IMR-90 (cell line): ENCODE measurements at regions not wholly inside any gene's neighbourhood (a gene's known extent, or its start where the extent isn't known, plus 50 kb on each side); places are given as distances from the start of the nearest gene placed in this dataset.

Experiments used
- ATAC-seq: fragments of 200-7000 bp; cut with Tn5 transposase; 2 replicates; pipeline ENCODE4 v1.9.1; 2020; ENCODE audit warnings: low read depth, mild to moderate bottlenecking, moderate library complexity
- BruUV-seq: library from RNA; stranded (reverse); fragments of 400-500 nt; replicated peaks from 2 replicates; lab custom pipeline; 2021; lab: Mats Ljungman, UMichigan
- CTCF ChIA-PET: fragments of 300-600 bp; formaldehyde crosslinking; extraction: SDS; loops from one replicate; lab custom pipeline; 2021; ENCODE audit warnings: antibody characterized with exemption; lab: Yijun Ruan, JAX
- POLR2A ChIA-PET: fragments of 300-600 bp; sonication (Branson Sonifier 250); formaldehyde crosslinking; loops from one replicate; lab custom pipeline; 2022; ENCODE audit warnings: antibody characterized with exemption; ENCODE audit not compliant: unreplicated experiment; lab: Charles Lee
- DNase-seq: peaks from one replicate; pipeline ENCODE4 v3.0.0; 2013
- H2AFZ ChIP-seq: replicated peaks from 2 replicates; pipeline ENCODE3; 2013; ENCODE audit warnings: low read length, mild to moderate bottlenecking; ENCODE audit not compliant: poor library complexity
- H2AK5ac ChIP-seq: 2 replicates; pipeline ENCODE4 v1.6.1; 2013; ENCODE audit warnings: low read depth, low read length, inconsistent platforms
- H2AK9ac ChIP-seq: replicated peaks from 2 replicates; pipeline ENCODE3; 2013; ENCODE audit warnings: mild to moderate bottlenecking, low read depth, low read length, moderate library complexity; ENCODE audit not compliant: poor library complexity
- H2BK120ac ChIP-seq: 2 replicates; pipeline ENCODE4 v1.6.1; 2013; ENCODE audit warnings: low read depth, low read length, inconsistent platforms
- H2BK15ac ChIP-seq: 3 replicates; pipeline ENCODE4 v1.6.1; 2013; ENCODE audit warnings: low read depth, low read length, inconsistent platforms
- H2BK20ac ChIP-seq: 2 replicates; pipeline ENCODE4 v1.6.1; 2013; ENCODE audit warnings: low read depth, mild to moderate bottlenecking, inconsistent platforms, low read length, moderate library complexity
- H2BK5ac ChIP-seq: 2 replicates; pipeline ENCODE4 v1.6.1; 2013; ENCODE audit warnings: mild to moderate bottlenecking, low read depth, low read length, inconsistent platforms; ENCODE audit not compliant: poor library complexity, severe bottlenecking
- H3K14ac ChIP-seq: replicated peaks from 2 replicates; pipeline ENCODE4 v1.6.1; 2013; ENCODE audit warnings: low read depth, low read length, inconsistent platforms
- H3K18ac ChIP-seq: 2 replicates; pipeline ENCODE4 v1.6.1; 2013; ENCODE audit warnings: low read depth, low read length, control low read depth
- H3K23ac ChIP-seq: 2 replicates; pipeline ENCODE4 v1.6.1; 2013; ENCODE audit warnings: low read depth, low read length, inconsistent platforms
- H3K27ac ChIP-seq: 2 replicates; pipeline ENCODE4 v1.5.1; 2013; ENCODE audit warnings: mild to moderate bottlenecking, control low read depth, low read length; ENCODE audit not compliant: insufficient read depth
- H3K27me3 ChIP-seq: 2 replicates; pipeline ENCODE4 v1.6.1; 2013; ENCODE audit warnings: low read length; ENCODE audit not compliant: control insufficient read depth, insufficient read depth
- H3K36me3 ChIP-seq: 2 replicates; pipeline ENCODE4 v1.6.1; 2013; ENCODE audit warnings: low read length, mixed read lengths; ENCODE audit not compliant: control insufficient read depth, insufficient read depth
- H3K4ac ChIP-seq: 2 replicates; pipeline ENCODE4 v1.6.1; 2013; ENCODE audit warnings: low read depth, low read length, inconsistent platforms
- H3K4me1 ChIP-seq: 2 replicates; pipeline ENCODE4 v1.6.1; 2013; ENCODE audit warnings: low read length, mixed read lengths; ENCODE audit not compliant: control insufficient read depth, insufficient read depth
- H3K4me2 ChIP-seq: 2 replicates; pipeline ENCODE4 v1.6.1; 2013; ENCODE audit warnings: low read depth, mild to moderate bottlenecking, control low read depth, low read length, moderate library complexity
- H3K4me3 ChIP-seq: 2 replicates; pipeline ENCODE4 v1.5.1; 2013; ENCODE audit warnings: low read depth, mild to moderate bottlenecking, control low read depth, low read length, moderate library complexity; ENCODE audit not compliant: insufficient read depth
- H3K56ac ChIP-seq: 2 replicates; pipeline ENCODE4 v1.6.1; 2013; ENCODE audit warnings: low read length, inconsistent platforms; ENCODE audit not compliant: insufficient read depth; ENCODE audit errors: extremely low read depth
- H3K79me1 ChIP-seq, 2 experiments: 2 replicates each; pipeline ENCODE4 v1.6.1; 2013; ENCODE audit warnings: low read length in 2 of 2, inconsistent platforms in 1 of 2, low read depth in 1 of 2
- H3K9ac ChIP-seq: 2 replicates; pipeline ENCODE4 v1.6.1; 2013; ENCODE audit warnings: low read depth, low read length, control low read depth
- H3K9me1 ChIP-seq: 2 replicates; pipeline ENCODE4 v1.6.1; 2013; ENCODE audit warnings: low read length, inconsistent platforms; ENCODE audit not compliant: insufficient read depth
- H3K9me3 ChIP-seq: 2 replicates; pipeline ENCODE4 v1.6.1; 2013; ENCODE audit warnings: low read length; ENCODE audit not compliant: control insufficient read depth, insufficient read depth
- H4K20me1 ChIP-seq: 2 replicates; pipeline ENCODE4 v1.6.1; 2013; ENCODE audit warnings: low read length, inconsistent platforms; ENCODE audit not compliant: insufficient read depth
- H4K5ac ChIP-seq: 2 replicates; pipeline ENCODE4 v1.6.1; 2013; ENCODE audit warnings: mild to moderate bottlenecking, low read depth, low read length, control low read depth
- H4K8ac ChIP-seq, 2 experiments: 2 replicates each; pipeline ENCODE4 v1.6.1; 2013; ENCODE audit warnings: low read depth in 2 of 2, low read length in 2 of 2, control low read depth in 1 of 2, inconsistent platforms in 1 of 2
- H4K91ac ChIP-seq: 2 replicates; pipeline ENCODE4 v1.6.1; 2013; ENCODE audit warnings: low read depth, low read length, inconsistent platforms; ENCODE audit not compliant: insufficient read depth
- CEBPB ChIP-seq: IDR thresholded peaks from 2 replicates; pipeline ENCODE4 v1.6.1; 2012; ENCODE audit warnings: low read depth, low read length, improper control_type of control experiment
- FOS ChIP-seq: fragments of 150-350 bp; IDR thresholded peaks from 2 replicates; pipeline ENCODE4 v1.6.1; 2016; ENCODE audit warnings: low read depth, low read length
- MAFK ChIP-seq: IDR thresholded peaks from 2 replicates; pipeline ENCODE4 v1.6.1; 2012; ENCODE audit warnings: low read depth, low read length, improper control_type of control experiment
- MXI1 ChIP-seq: IDR thresholded peaks from 2 replicates; pipeline ENCODE4 v1.6.1; 2012; ENCODE audit warnings: low read depth, mild to moderate bottlenecking, low read length, moderate library complexity, borderline replicate concordance
- RCOR1 ChIP-seq: IDR thresholded peaks from 2 replicates; pipeline ENCODE4 v1.6.1; 2012; ENCODE audit warnings: mild to moderate bottlenecking, low read length, improper control_type of control experiment; ENCODE audit not compliant: insufficient replicate concordance
- SMC3 ChIP-seq: fragments of 150-350 bp; IDR thresholded peaks from 2 replicates; pipeline ENCODE4 v1.6.1; 2016; ENCODE audit warnings: low read depth, mild to moderate bottlenecking, antibody characterized with exemption, low read length, moderate library complexity
- WGBS, 2 experiments: methylation state at CpG; one replicate each; pipeline versions ENCODE4 v1.1.5 to v1.1.7; 2013; ENCODE audit warnings: missing lambda C conversion rate in 2 of 2; ENCODE audit not compliant: insufficient read length in 1 of 2; ENCODE audit errors: extremely low coverage in 2 of 2; 5-methylcytosine and 5-hydroxymethylcytosine counted together
- dilution Hi-C: fragments of 300-500 bp; cut with HindIII; formaldehyde crosslinking; loops from one replicate; pipeline ENCODE4 v1.14.3; 2018; ENCODE audit warnings: low sequenced_read_pairs; ENCODE audit not compliant: unreplicated experiment
- in situ Hi-C: fragments of 300-500 bp; cut with MboI; formaldehyde crosslinking; loops from 3 replicates; pipeline ENCODE4 v1.14.3; 2019; ENCODE audit warnings: low sequenced_read_pairs, inconsistent platforms, mixed read lengths
- intact Hi-C: fragments of 100-400 bp; cut with micrococcal nuclease; formaldehyde crosslinking; loops from 2 replicates; pipeline ENCODE4 v1.10.0; 2022
- TF ChIP-seq, protein P1 (sequence below): fragments of 150-350 bp; IDR thresholded peaks from 2 replicates; pipeline ENCODE4 v1.6.1; 2017; ENCODE audit warnings: mild to moderate bottlenecking, antibody characterized with exemption, low read length, low read depth
- TF ChIP-seq, protein P2 (sequence below): fragments of 150-350 bp; IDR thresholded peaks from 2 replicates; pipeline ENCODE4 v1.6.1; 2016; ENCODE audit warnings: low read depth, mild to moderate bottlenecking, low read length, moderate library complexity, borderline replicate concordance
- TF ChIP-seq, protein P3 (sequence below): conservative IDR thresholded peaks from 2 replicates; pipeline ENCODE4 v1.5.1; 2012; ENCODE audit warnings: mild to moderate bottlenecking, low read depth, low read length, improper control_type of control experiment

DNA sequence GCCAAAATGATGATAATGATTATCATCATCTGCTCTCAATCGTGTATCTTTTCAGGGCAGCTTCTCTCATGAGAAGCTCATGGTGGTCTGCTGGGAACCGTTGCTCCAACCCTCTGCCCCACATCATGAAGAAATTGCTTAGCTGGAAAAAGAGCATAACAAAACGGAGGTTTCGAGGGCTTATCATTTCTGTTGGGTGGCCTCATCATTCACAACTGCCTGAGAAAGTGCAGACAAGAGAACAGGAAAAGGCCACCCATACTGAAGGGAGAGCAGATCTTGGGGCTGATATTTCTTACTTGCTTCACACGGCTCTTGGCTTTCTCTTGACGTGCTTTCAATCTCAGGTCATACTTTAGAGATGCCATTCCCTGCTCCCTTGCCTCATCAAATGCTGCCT, 471.6 kb downstream of the CD83 start:
- H3K4me3 ChIP-seq = no peak overlapping the region
- dilution Hi-C loops = no loop called here
- no peak overlapping the region for H2BK15ac ChIP-seq

More for the DNA sequence above, 471.6 kb downstream of the CD83 start:
- ATAC-seq (no peak), DNase-seq (no peak)
- no peaks in the 10 kb centered on the region for H3K79me1 ChIP-seq
- H3K4ac ChIP-seq = no peak overlapping the region
- WGBS, 2 experiments = 45% methylated on average over 4 of the region's 6 CpGs; no CpG with 5 or more reads in 1 of the 2 experiments
- no peaks in the 10 kb centered on the region for H3K4me1 ChIP-seq
- no TSS peak for BruUV-seq
- no peak overlapping the region for H2AFZ ChIP-seq
- no peaks in the 10 kb centered on the region for H3K36me3 ChIP-seq
- H3K9ac ChIP-seq = no peak overlapping the region
- peaks cover 9% of the 10 kb centered on the region for H3K27me3 ChIP-seq
- no peak overlapping the region for H2BK120ac ChIP-seq
- H4K20me1 ChIP-seq = no peaks in the 10 kb centered on the region
- no peak overlapping the region for H4K91ac ChIP-seq
- H2BK20ac ChIP-seq = no peak overlapping the region
- POLR2A ChIA-PET = no interaction called here
- no peaks in the 10 kb centered on the region for H3K9me1 ChIP-seq
- in situ Hi-C loops (no loop called here), intact Hi-C loops (loop anchor here (1.0 to 10.0 kb wide), 3 partner anchors 28 to 428 kb away; no protein-coding TSS in a partner anchor)
- H4K5ac ChIP-seq = no peak overlapping the region
- no peak overlapping the region for H3K18ac ChIP-seq
- no peak overlapping the region for H3K4me2 ChIP-seq
- H3K27ac ChIP-seq = no peak overlapping the region
- H2AK9ac ChIP-seq = no peak overlapping the region
- no peak overlapping the region for H3K14ac ChIP-seq
- H2BK5ac ChIP-seq = no peak overlapping the region
- H3K56ac ChIP-seq = no peak overlapping the region
- H3K23ac ChIP-seq = no peak overlapping the region
- CTCF ChIA-PET = no interaction called here
- H4K8ac ChIP-seq = no peak overlapping the region
- H2AK5ac ChIP-seq = no peak overlapping the region
- H3K9me3 ChIP-seq = no peaks in the 10 kb centered on the region
- TF ChIP-seq, protein P1, sequence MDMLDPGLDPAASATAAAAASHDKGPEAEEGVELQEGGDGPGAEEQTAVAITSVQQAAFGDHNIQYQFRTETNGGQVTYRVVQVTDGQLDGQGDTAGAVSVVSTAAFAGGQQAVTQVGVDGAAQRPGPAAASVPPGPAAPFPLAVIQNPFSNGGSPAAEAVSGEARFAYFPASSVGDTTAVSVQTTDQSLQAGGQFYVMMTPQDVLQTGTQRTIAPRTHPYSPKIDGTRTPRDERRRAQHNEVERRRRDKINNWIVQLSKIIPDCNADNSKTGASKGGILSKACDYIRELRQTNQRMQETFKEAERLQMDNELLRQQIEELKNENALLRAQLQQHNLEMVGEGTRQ = no peak
- TF ChIP-seq MAFK (no peak), FOS (no peak), MXI1 (no peak), RCOR1 (no peak), SMC3 (no peak), CEBPB (no peak)
- TF ChIP-seq, protein P2, sequence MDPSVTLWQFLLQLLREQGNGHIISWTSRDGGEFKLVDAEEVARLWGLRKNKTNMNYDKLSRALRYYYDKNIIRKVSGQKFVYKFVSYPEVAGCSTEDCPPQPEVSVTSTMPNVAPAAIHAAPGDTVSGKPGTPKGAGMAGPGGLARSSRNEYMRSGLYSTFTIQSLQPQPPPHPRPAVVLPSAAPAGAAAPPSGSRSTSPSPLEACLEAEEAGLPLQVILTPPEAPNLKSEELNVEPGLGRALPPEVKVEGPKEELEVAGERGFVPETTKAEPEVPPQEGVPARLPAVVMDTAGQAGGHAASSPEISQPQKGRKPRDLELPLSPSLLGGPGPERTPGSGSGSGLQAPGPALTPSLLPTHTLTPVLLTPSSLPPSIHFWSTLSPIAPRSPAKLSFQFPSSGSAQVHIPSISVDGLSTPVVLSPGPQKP = no peak
- TF ChIP-seq, protein P3, sequence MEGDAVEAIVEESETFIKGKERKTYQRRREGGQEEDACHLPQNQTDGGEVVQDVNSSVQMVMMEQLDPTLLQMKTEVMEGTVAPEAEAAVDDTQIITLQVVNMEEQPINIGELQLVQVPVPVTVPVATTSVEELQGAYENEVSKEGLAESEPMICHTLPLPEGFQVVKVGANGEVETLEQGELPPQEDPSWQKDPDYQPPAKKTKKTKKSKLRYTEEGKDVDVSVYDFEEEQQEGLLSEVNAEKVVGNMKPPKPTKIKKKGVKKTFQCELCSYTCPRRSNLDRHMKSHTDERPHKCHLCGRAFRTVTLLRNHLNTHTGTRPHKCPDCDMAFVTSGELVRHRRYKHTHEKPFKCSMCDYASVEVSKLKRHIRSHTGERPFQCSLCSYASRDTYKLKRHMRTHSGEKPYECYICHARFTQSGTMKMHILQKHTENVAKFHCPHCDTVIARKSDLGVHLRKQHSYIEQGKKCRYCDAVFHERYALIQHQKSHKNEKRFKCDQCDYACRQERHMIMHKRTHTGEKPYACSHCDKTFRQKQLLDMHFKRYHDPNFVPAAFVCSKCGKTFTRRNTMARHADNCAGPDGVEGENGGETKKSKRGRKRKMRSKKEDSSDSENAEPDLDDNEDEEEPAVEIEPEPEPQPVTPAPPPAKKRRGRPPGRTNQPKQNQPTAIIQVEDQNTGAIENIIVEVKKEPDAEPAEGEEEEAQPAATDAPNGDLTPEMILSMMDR = no peak
